Osteocyte (in vitro differentiated cells): ENCODE measurements at regions not wholly inside any gene's neighbourhood (a gene's known extent, or its start where the extent isn't known, plus 50 kb on each side); places are given as distances from the start of the nearest gene placed in this dataset.

Experiments
- DNase-seq: peaks from one replicate; pipeline ENCODE4 v3.0.0; 2021; ENCODE audit warnings: mixed read lengths; ENCODE audit not compliant: unreplicated experiment; ENCODE audit errors: extremely low spot score
- H3K27ac Mint-ChIP-seq: one replicate; pipeline ENCODE4 v1.8.0; 2021; ENCODE audit warnings: mild to moderate bottlenecking, mixed read lengths; ENCODE audit not compliant: unreplicated experiment
- H3K27me3 Mint-ChIP-seq: one replicate; pipeline ENCODE4 v1.8.0; 2021; ENCODE audit warnings: mixed read lengths; ENCODE audit not compliant: unreplicated experiment
- H3K36me3 Mint-ChIP-seq: one replicate; pipeline ENCODE4 v1.8.0; 2021; ENCODE audit warnings: mixed read lengths; ENCODE audit not compliant: unreplicated experiment
- H3K4me1 Mint-ChIP-seq: one replicate; pipeline ENCODE4 v1.8.0; 2021; ENCODE audit warnings: mixed read lengths; ENCODE audit not compliant: unreplicated experiment
- H3K4me3 Mint-ChIP-seq: one replicate; pipeline ENCODE4 v1.8.0; 2021; ENCODE audit warnings: mild to moderate bottlenecking, moderate library complexity, mixed read lengths; ENCODE audit not compliant: unreplicated experiment
- H3K9me3 Mint-ChIP-seq: one replicate; pipeline ENCODE4 v1.8.0; 2021; ENCODE audit warnings: mixed read lengths; ENCODE audit not compliant: unreplicated experiment
- TF ChIP-seq, protein P1 (sequence below): fragments of 200-600 bp; sonication (generic); IDR thresholded peaks from 2 replicates; pipeline ENCODE4 v1.5.0; 2021; ENCODE audit warnings: antibody characterized with exemption, mild to moderate bottlenecking, moderate library complexity

GRCh38 chr4:17322514-17322913 lies 189.4 kb downstream of the QDPR start:
- Mint-ChIP-seq H3K27me3 (peaks cover 8% of the 10 kb centered on the region), H3K27ac (no peak overlapping the region), H3K36me3 (no peaks in the 10 kb centered on the region), H3K9me3 (no peaks in the 10 kb centered on the region), H3K4me1 (peaks cover 18% of the 10 kb centered on the region), H3K4me3 (no peak overlapping the region)
- DNase-seq, result no peak
- TF ChIP-seq, protein P1, sequence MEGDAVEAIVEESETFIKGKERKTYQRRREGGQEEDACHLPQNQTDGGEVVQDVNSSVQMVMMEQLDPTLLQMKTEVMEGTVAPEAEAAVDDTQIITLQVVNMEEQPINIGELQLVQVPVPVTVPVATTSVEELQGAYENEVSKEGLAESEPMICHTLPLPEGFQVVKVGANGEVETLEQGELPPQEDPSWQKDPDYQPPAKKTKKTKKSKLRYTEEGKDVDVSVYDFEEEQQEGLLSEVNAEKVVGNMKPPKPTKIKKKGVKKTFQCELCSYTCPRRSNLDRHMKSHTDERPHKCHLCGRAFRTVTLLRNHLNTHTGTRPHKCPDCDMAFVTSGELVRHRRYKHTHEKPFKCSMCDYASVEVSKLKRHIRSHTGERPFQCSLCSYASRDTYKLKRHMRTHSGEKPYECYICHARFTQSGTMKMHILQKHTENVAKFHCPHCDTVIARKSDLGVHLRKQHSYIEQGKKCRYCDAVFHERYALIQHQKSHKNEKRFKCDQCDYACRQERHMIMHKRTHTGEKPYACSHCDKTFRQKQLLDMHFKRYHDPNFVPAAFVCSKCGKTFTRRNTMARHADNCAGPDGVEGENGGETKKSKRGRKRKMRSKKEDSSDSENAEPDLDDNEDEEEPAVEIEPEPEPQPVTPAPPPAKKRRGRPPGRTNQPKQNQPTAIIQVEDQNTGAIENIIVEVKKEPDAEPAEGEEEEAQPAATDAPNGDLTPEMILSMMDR, result no peak

GRCh38 chr4:17320046-17320445 lies 191.8 kb downstream of the QDPR start:
- Mint-ChIP-seq H3K4me1 (peaks cover 24% of the 10 kb centered on the region), H3K9me3 (no peaks in the 10 kb centered on the region), H3K27ac (no peak overlapping the region), H3K27me3 (no peaks in the 10 kb centered on the region), H3K36me3 (no peaks in the 10 kb centered on the region), H3K4me3 (no peak overlapping the region)
- DNase-seq, result no peak
- TF ChIP-seq, protein P1, result no peak

DNA sequence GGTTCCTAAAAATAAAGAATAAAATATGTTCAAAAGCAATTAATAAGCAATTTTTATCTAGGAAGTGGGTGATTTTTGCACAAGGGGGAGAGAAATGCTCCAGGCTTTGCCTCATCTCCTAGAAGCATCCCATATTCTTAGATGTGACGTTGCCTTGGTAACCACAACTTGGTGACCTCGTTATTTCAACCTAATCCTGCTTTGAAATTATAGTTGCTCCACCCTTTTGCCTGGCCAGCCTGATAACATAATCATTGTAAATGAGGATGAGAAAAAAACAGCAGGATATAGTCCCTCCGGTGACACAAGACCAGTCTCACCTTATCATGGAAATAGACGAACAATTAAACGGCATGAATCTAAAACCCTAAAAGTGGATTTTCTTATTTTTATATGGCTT lies 194.4 kb downstream of the QDPR start:
- DNase-seq, result no peak
- H3K4me3 Mint-ChIP-seq, result no peak overlapping the region
- no peak overlapping the region for H3K27ac Mint-ChIP-seq
- H3K4me1 Mint-ChIP-seq, result peaks cover 6% of the 10 kb centered on the region
- TF ChIP-seq, protein P1, result no peak
- H3K9me3 Mint-ChIP-seq, result no peaks in the 10 kb centered on the region
- no peaks in the 10 kb centered on the region for H3K27me3 Mint-ChIP-seq
- H3K36me3 Mint-ChIP-seq, result no peaks in the 10 kb centered on the region

DNA sequence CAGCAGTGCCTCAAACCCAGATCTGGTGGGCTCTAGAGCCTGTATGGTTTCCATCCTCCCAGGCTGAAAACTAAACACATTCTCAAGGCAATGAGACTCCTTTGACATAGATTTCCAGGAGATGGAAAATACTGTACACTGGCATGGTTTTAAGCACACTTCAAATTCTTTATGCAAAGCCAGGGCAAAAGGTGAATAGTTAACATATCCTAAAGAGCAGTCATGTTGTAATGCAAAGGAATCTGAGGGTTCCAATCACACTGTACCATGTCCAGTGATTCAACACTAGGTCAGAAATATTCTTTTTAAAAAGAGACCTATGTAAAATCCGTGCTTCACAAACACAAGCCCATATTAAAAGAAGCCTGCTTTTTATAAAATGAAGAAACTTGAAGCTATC lies 195.3 kb downstream of the QDPR start:
- DNase-seq, result no peak
- Mint-ChIP-seq H3K27me3 (no peaks in the 10 kb centered on the region), H3K27ac (no peak overlapping the region), H3K4me1 (peaks cover 6% of the 10 kb centered on the region), H3K9me3 (no peaks in the 10 kb centered on the region), H3K4me3 (no peak overlapping the region), H3K36me3 (no peaks in the 10 kb centered on the region)
- TF ChIP-seq, protein P1, result no peak

- peaks cover 6% of the 10 kb centered on the region for H3K4me1 Mint-ChIP-seq
- DNase-seq, result no peak
- no peak overlapping the region for H3K4me3 Mint-ChIP-seq
- no peaks in the 10 kb centered on the region for H3K27me3 Mint-ChIP-seq
- H3K36me3 Mint-ChIP-seq, result no peaks in the 10 kb centered on the region
- no peaks in the 10 kb centered on the region for H3K9me3 Mint-ChIP-seq
- H3K27ac Mint-ChIP-seq, result no peak overlapping the region
- TF ChIP-seq, protein P1, result no peak
Measured at GRCh38 chr4:17315459-17315858, 196.4 kb downstream of the QDPR start.
